Bronchial epithelial cell (primary cell): ENCODE measurements at regions not wholly inside any gene's neighbourhood (a gene's known extent, or its start where the extent isn't known, plus 50 kb on each side); places are given as distances from the start of the nearest gene placed in this dataset.
"Not testable (repeated sequence)": the region's sequence is repeated elsewhere in the genome, so short reads cannot be mapped to it uniquely, and the experiment has no call there.

Source experiments
- DNase-seq: peaks from one replicate; pipeline ENCODE4 v3.0.0-alpha.2; 2010; ENCODE audit warnings: low read depth
- FAIRE-seq: peaks from 2 replicates; lab custom pipeline; 2011; peaks lifted over from hg19 to GRCh38; lab: Jason Lieb, UNC
- H3K27me3 ChIP-seq: 2 replicates; pipeline ENCODE4 v1.5.1; 2011; ENCODE audit warnings: low read length; ENCODE audit not compliant: control insufficient read depth, insufficient read depth
- H3K36me3 ChIP-seq: 2 replicates; pipeline ENCODE4 v1.5.1; 2011; ENCODE audit warnings: low read length; ENCODE audit not compliant: control insufficient read depth, insufficient read depth
- H3K4me3 ChIP-seq: 2 replicates; pipeline ENCODE4 v1.5.1; 2011; ENCODE audit warnings: mild to moderate bottlenecking, low read depth, low read length, control low read depth
- CTCF ChIP-seq: IDR thresholded peaks from 2 replicates; pipeline ENCODE4 v1.5.1; 2011; ENCODE audit warnings: mild to moderate bottlenecking, moderate library complexity, low read length, control low read depth, inconsistent platforms; ENCODE audit not compliant: insufficient read depth, severe bottlenecking

- no peaks in the 10 kb centered on the region for H3K36me3 ChIP-seq
- H3K4me3 ChIP-seq, result no peak overlapping the region
- FAIRE-seq (no peak), DNase-seq (no peak)
- TF ChIP-seq CTCF, result no peak
- H3K27me3 ChIP-seq, result no peaks in the 10 kb centered on the region
These were observed 133.9 kb downstream of the B3GNT2 start for GRCh38 chr2:62329797-62330196.

DNA sequence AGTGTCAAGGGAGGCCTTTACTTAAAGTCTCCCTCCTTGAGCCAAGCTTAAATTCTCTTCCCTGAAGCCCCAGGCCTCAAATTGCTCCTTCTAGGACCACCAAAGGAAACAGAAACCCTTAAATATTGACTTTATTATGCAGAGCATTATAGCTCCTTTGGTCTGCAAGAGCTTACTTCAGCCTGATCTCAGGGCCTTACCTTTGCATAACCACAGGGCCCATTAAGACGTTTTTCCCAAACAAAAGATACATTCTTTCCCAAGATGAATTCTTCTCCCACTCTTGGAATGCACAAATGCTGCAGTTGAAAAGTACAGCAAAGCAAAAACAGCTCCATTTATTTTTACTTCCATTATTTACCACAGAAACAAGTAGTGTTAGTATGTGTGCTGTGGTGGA is 130.8 kb downstream of the B3GNT2 start:
- Histone ChIP-seq H3K27me3 (no peaks in the 10 kb centered on the region), H3K4me3 (no peak overlapping the region), H3K36me3 (no peaks in the 10 kb centered on the region)
- DNase-seq, result no peak
- TF ChIP-seq CTCF, result no peak
- no peak for FAIRE-seq

DNA sequence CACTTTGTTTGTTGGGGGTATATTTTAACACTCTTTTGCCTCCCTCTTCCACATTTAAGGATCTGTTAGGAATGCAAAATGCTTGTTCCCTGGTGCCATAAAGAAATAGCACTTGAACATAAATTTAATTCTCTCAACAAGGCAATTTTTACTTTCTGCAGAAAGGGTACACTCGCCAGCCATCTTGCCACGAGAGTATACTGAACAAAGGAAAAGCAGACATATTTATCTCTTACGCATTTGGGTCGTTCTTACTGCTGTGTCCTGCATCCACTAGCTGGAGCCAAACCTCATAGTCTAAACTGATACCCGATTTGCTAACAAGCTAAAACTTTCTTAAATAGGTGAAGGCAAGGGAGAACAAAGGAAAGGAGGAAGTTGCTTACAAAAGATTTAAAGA is 129.5 kb downstream of the B3GNT2 start:
- no peak for FAIRE-seq
- Histone ChIP-seq H3K36me3 (no peaks in the 10 kb centered on the region), H3K27me3 (no peaks in the 10 kb centered on the region), H3K4me3 (no peak overlapping the region)
- DNase-seq, result no peak
- TF ChIP-seq CTCF, result no peak

DNA sequence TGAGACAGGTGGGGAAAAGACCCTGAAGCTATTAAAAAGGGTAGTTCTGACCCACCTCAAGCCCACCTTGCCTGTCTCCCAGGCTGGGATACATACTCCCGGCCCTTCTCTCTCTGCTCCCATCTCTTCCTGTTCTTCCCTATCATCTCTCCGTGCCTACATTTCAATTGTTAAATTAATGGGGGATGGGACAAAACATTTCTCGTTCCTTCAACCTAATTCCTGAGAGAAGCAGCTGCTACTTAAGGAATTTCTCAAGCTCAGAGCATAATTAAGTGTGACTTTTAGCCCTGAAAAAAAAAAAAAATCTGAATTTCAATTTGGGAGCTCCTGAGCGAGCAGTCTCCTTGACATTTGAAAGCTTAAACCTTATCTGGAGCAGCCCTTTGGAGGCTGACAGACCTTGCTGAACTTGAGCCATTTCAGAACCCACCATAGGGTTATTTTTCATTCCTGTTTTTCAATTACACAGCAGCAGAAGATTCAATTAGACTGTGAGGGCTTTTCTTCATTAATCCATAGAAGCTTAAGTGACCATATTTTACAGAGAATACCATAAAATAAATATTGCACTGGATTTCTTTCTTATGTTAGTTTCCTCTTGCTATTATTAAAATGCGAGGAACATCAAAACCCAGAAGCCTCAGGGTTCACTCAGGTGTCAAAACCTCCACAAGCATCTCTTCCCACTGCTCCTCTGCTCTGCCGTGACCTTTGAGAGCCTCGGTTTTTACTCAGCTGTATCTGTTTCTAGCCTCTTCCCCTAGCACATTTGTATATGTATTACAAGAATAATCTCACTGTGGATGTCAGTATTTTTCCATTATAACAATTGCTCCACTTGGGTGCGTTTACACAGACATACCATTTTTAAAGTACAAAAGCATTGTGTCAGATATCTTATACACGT is 125.7 kb downstream of the B3GNT2 start:
- DNase-seq (no peak), FAIRE-seq (no peak)
- no peaks in the 10 kb centered on the region for H3K27me3 ChIP-seq
- TF ChIP-seq CTCF, result no peak
- no peak overlapping the region for H3K4me3 ChIP-seq
- no peaks in the 10 kb centered on the region for H3K36me3 ChIP-seq

DNA sequence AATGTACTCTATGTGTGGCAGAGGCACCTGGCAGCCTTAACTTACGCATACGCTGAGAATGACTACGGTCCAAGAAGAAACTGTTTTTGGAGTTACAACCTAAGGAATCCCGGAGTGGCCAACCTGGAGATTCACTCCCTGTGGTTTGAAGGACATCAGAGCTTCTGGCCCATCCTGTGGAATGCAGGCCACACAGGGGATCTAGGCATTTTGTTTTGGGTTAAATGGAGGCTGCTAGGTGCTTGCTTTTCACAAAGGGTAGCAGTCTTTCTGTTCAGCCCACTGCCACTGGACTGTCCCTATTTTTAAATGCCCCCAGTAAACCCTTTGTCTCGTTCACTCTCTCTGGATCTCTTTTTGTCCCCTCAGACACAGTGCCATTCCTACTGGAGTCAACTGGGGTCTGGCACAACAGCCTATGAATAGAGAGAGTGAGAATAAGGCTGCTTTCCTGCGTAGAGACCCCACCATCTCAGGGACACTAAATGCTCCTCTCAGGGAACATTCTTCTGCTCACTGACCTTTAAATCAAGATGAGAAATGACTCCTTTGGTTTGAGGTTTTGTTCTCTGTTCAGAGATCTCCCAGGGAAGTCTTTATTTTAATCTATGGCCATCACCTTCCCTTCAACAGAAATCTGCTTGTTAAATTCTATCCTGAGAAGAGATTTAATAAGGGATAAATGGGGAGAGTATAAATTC is 124.9 kb downstream of the B3GNT2 start:
- DNase-seq (no peak), FAIRE-seq (no peak)
- no peak for TF ChIP-seq CTCF
- H3K4me3 ChIP-seq, result no peak overlapping the region
- no peaks in the 10 kb centered on the region for H3K27me3 ChIP-seq
- no peaks in the 10 kb centered on the region for H3K36me3 ChIP-seq

DNA sequence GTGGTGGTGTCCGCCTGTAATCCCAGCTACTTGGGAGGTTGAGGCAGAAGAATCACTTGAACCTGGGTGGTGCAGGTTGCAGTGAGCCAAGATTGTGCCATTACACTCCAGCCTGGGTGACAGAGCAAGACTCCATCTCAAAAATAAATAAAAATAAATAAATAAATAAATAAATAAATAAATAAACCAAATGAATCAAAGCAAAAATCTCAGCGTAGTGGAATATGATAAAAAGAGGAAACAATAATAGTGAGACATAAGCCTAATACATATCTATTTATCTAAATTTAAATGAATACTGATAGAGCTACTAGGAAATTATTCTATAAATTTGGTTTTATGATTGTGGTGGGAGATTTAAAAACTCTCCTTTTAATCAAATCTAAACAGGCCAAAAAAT is 124.2 kb downstream of the B3GNT2 start:
- not testable (repeated sequence) for H3K36me3 ChIP-seq, H3K4me3 ChIP-seq, FAIRE-seq, H3K27me3 ChIP-seq, DNase-seq
